GM23338 (cell line): ENCODE measurements at regions not wholly inside any gene's neighbourhood (a gene's known extent, or its start where the extent isn't known, plus 50 kb on each side); places are given as distances from the start of the nearest gene placed in this dataset.
A peak's percentile ranks its signal among the peaks of the same experiment; 100 is the strongest.

Experiments
- ATAC-seq: fragments of 200-7000 bp; cut with Tn5 transposase; 3 replicates; pipeline ENCODE4 v1.9.1; 2020
- DNase-seq: peaks from one replicate; pipeline ENCODE4 v3.0.0-alpha.2; 2015; ENCODE audit warnings: low spot score
- H2AFZ ChIP-seq: fragments of 200-600 bp; sonication (generic); 2 replicates; pipeline ENCODE4 v1.8.0; 2016; ENCODE audit warnings: antibody characterized with exemption, mild to moderate bottlenecking, moderate library complexity
- H3F3A ChIP-seq: fragments of 200-600 bp; sonication (generic); replicated peaks from 2 replicates; pipeline ENCODE4 v1.8.0; 2017; ENCODE audit warnings: antibody characterized with exemption, mixed run types, low read depth
- H3K27ac ChIP-seq: fragments of 200-600 bp; sonication (generic); 2 replicates; pipeline ENCODE4 v1.6.1; 2016; ENCODE audit warnings: low read depth
- H3K27me3 ChIP-seq: fragments of 200-600 bp; sonication (generic); 2 replicates; pipeline ENCODE4 v1.8.0; 2016; ENCODE audit warnings: mild to moderate bottlenecking, mixed run types, moderate library complexity; ENCODE audit not compliant: insufficient read depth
- H3K36me3 ChIP-seq: fragments of 200-600 bp; sonication (generic); 2 replicates; pipeline ENCODE4 v1.8.0; 2016; ENCODE audit warnings: mild to moderate bottlenecking; ENCODE audit not compliant: insufficient read depth
- H3K4me1 ChIP-seq: fragments of 200-600 bp; sonication (generic); 2 replicates; pipeline ENCODE4 v1.8.0; 2016; ENCODE audit warnings: mild to moderate bottlenecking, moderate library complexity; ENCODE audit not compliant: insufficient read depth
- H3K4me2 ChIP-seq: fragments of 200-600 bp; sonication (generic); 2 replicates; pipeline ENCODE4 v1.7.1; 2017; ENCODE audit warnings: mixed run types
- H3K4me3 ChIP-seq: fragments of 200-600 bp; sonication (generic); 2 replicates; pipeline ENCODE4 v1.6.1; 2016; ENCODE audit warnings: mixed run types
- H3K79me2 ChIP-seq: fragments of 200-600 bp; sonication (generic); replicated peaks from 2 replicates; pipeline ENCODE4 v1.8.0; 2017; ENCODE audit warnings: mild to moderate bottlenecking; ENCODE audit not compliant: insufficient read depth
- H3K9me2 ChIP-seq: fragments of 200-600 bp; sonication (generic); 2 replicates; pipeline ENCODE4 v1.8.0; 2017; ENCODE audit not compliant: insufficient read depth
- H4K20me1 ChIP-seq: fragments of 200-600 bp; sonication (generic); replicated peaks from 2 replicates; pipeline ENCODE4 v1.8.0; 2017; ENCODE audit warnings: mild to moderate bottlenecking; ENCODE audit not compliant: insufficient read depth
- H3K27ac Mint-ChIP-seq: 2 replicates; pipeline ENCODE4 v1.8.0; 2020; ENCODE audit warnings: inconsistent platforms, mild to moderate bottlenecking, moderate library complexity, mixed read lengths
- H3K27me3 Mint-ChIP-seq: 3 replicates; pipeline ENCODE4 v1.8.0; 2022; ENCODE audit warnings: low read depth, mild to moderate bottlenecking, moderate library complexity, mixed read lengths, inconsistent platforms; ENCODE audit not compliant: insufficient read depth, poor library complexity
- H3K36me3 Mint-ChIP-seq: 3 replicates; pipeline ENCODE4 v1.8.0; 2021; ENCODE audit warnings: low read depth, mild to moderate bottlenecking, inconsistent platforms, moderate library complexity, mixed read lengths
- H3K4me1 Mint-ChIP-seq: 3 replicates; pipeline ENCODE4 v1.8.0; 2020; ENCODE audit warnings: mild to moderate bottlenecking, inconsistent platforms, mixed read lengths
- H3K4me3 Mint-ChIP-seq: 3 replicates; pipeline ENCODE4 v1.8.0; 2021; ENCODE audit warnings: moderate library complexity, mild to moderate bottlenecking, inconsistent platforms, mixed read lengths
- H3K9me3 Mint-ChIP-seq: 3 replicates; pipeline ENCODE4 v1.8.0; 2020; ENCODE audit warnings: moderate library complexity, mild to moderate bottlenecking, inconsistent platforms, mixed read lengths
- ETS1 ChIP-seq: IDR thresholded peaks from 2 replicates; pipeline ENCODE4 v1.6.1; 2016; ENCODE audit warnings: antibody characterized with exemption
- REST ChIP-seq: IDR thresholded peaks from one replicate; pipeline ENCODE4 v1.6.1; 2018; ENCODE audit warnings: antibody characterized with exemption; ENCODE audit not compliant: unreplicated experiment
- STAT1 ChIP-seq: IDR thresholded peaks from one replicate; pipeline ENCODE4 v1.6.1; 2016; ENCODE audit warnings: antibody characterized with exemption; ENCODE audit not compliant: unreplicated experiment
- ZNF462 ChIP-seq: fragments of 250-450 bp; sonication (Bioruptor Pico); IDR thresholded peaks from 2 replicates; pipeline ENCODE4 v1.5.0; 2020; ENCODE audit warnings: mild to moderate bottlenecking, moderate library complexity

- TF ChIP-seq ZNF462 (CRISPR knock-in tag) (no peak), ETS1 (no peak), REST (no peak)
These were observed 62.6 kb upstream of the ALB start (continued) for GRCh38 chr4:73341454-73341853.

- Mint-ChIP-seq H3K9me3 (peaks cover 13% of the 10 kb centered on the region), H3K4me3 (no peak overlapping the region), H3K4me1 (peaks cover 20% of the 10 kb centered on the region), H3K36me3 (peaks cover 8% of the 10 kb centered on the region), H3K27me3 (peaks cover 2% of the 10 kb centered on the region), H3K27ac (no peak overlapping the region)
- Histone ChIP-seq H3K4me1 (no peaks in the 10 kb centered on the region; the same call in 1 of the 2 replicates), H3K4me3 (no peak overlapping the region), H4K20me1 (no peaks in the 10 kb centered on the region), H2AFZ (no peak overlapping the region; the same call in 1 of the 2 replicates), H3K27me3 (no peaks in the 10 kb centered on the region), H3K79me2 (no peaks in the 10 kb centered on the region), H3K9me2 (no peaks in the 10 kb centered on the region), H3K36me3 (no peaks in the 10 kb centered on the region), H3K27ac (no peak overlapping the region), H3F3A (no peaks in the 10 kb centered on the region), H3K4me2 (no peak overlapping the region)
- no peak for ATAC-seq
- DNase-seq, result peak; percentile 27
- TF ChIP-seq ZNF462 (CRISPR knock-in tag) (no peak), STAT1 (no peak)
These were observed 63.2 kb upstream of the ALB start for GRCh38 chr4:73340917-73341316.
